NCI-H2107 treated with DMSO at 0.1 percent for 48 hours (cell line): ENCODE measurements at regions not wholly inside any gene's neighbourhood (a gene's known extent, or its start where the extent isn't known, plus 50 kb on each side); places are given as distances from the start of the nearest gene placed in this dataset.

ENCODE experiments used
- DNase-seq: peaks from one replicate; lab custom pipeline; 2025; ENCODE audit not compliant: unreplicated experiment; lab: John Stamatoyannopoulos, UW

GRCh38 chr1:213669964-213670691 is 317.6 kb upstream of the PROX1 start:
- DNase-seq, result peak; percentile 94

DNA sequence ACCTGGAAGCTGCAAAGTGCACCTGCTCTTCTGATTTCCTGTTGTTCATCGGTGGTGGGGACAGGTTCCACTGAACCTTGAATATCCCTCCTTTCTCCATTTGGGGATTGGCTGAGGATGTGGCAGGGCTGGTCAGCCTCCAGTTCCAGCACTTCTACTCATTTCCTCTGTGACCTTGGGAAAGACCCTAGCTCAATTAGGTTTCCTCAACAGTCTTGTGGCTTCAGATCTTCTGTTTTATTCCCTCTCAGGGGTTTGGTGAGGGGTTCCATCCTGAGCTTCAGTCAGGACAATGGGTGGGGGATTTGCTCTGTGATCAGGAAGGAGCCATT is 317.1 kb upstream of the PROX1 start:
- DNase-seq, result no peak

- no peak for DNase-seq
Measured at GRCh38 chr1:213675043-213675442, 312.7 kb upstream of the PROX1 start.

DNA sequence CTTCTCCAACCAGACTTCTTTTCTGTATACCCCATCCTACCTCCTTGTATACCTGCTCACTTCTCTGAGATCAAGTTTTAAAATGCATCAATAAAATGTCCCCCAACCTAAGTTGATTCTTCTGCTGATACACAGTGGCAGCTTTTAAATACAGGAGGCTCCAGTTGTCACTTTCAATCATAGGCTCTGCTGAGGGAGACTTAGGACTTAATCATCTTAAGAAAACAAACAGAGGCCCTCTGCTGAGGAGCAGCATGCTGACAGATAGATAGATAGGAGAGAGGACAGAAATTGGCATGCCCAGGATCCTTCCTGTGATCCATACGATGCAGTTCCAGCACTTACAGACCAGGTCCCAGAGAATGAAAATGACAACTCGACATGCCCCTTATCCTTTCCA is 311.0 kb upstream of the PROX1 start:
- no peak for DNase-seq

DNA sequence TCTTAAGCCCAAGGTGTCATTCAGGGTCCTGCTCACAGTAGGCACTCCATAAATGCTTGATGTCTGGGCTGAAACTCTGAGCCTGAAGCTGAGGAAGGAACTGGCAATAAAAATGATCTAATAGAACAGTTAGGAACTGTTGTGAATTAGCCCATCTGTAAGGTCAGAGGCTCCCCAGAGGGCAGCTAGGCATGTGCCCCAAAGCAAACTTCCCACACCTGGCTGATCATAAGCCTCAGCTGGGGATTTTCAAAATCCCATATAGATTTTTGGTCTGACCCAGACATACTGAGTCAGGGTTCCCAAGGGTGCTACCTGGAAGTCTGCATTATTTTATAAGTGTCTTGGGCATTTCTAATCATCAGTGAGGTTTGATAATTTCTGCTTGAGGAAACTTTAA is 309.4 kb upstream of the PROX1 start:
- DNase-seq, result no peak

- DNase-seq, result no peak
Measured at GRCh38 chr1:213678753-213679152, 309.0 kb upstream of the PROX1 start.

GRCh38 chr1:213679153-213679552 is 308.6 kb upstream of the PROX1 start:
- DNase-seq, result no peak

GRCh38 chr1:213680677-213681325 is 307.0 kb upstream of the PROX1 start:
- DNase-seq, result no peak

DNA sequence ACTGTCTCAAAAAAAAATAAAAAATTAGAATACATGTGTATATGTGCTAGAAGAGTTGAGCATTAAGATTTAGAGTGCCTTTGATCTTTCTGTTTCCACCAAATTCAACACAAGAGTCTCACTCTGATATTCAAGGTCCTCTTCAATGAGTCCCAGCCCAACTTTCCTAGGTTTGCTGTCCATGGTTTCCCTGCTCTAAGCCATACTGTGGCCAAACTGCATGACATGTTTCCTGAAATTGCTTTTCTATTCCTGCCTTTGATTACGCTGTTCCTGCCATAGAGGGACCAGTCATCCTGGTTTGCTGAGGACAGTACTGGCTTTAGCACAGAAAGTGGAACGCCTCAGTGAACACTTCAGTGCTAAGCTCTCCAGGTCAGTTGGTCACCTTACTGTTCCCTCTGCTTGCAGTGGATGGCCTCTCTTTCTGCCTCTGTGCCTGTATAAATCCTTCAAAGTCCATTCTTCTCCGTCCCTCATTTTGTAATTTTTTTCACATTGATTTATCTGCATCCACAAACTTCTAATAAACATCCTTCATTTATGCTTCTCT is 305.9 kb upstream of the PROX1 start:
- no peak for DNase-seq

- DNase-seq, result no peak
Measured at GRCh38 chr1:213683529-213683928, 304.2 kb upstream of the PROX1 start.

DNA sequence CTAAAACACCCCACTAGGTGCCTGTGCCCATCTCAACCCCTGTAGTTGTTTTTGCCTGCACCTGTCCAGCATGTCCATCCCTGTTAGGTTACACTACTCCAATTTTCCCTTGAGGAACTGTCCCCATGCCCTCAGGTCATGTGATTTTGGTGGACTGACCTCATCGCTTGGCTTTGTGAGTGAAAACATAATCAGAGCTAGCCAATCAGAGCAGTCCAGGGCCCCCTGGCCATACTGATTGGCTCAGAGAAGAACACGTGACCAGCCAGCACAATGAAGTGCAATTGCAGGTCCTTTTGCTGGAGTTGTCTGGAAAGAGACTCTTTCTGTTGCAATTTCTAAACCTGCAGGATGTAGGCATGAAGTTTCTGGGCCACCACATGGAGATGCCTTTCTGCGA is 303.3 kb upstream of the PROX1 start:
- DNase-seq, result no peak

- no peak for DNase-seq
Measured at GRCh38 chr1:213685992-213686582, 301.7 kb upstream of the PROX1 start.

GRCh38 chr1:213686983-213687382 is 300.8 kb upstream of the PROX1 start:
- DNase-seq, result no peak

GRCh38 chr1:213687832-213688231 is 299.9 kb upstream of the PROX1 start:
- no peak for DNase-seq

DNA sequence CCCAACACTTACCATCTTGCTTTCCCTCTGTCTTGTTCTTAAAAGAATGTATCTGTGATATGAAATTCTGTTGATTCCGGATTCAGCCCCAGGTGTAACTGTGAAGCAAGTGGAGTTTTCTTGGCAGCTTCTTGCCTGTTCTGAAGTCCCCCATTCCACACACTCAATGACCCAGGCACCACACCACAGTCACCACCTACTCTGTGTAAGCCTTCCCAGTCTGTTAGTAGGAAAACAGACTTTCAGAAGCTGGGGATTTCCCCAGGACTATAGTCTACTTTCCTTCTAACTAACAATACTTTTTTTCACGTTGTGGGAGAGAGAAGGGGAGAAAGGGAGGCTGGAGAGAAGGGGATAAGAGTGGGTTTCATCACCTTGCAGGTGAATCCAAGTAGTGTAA is 299.1 kb upstream of the PROX1 start:
- no peak for DNase-seq

DNA sequence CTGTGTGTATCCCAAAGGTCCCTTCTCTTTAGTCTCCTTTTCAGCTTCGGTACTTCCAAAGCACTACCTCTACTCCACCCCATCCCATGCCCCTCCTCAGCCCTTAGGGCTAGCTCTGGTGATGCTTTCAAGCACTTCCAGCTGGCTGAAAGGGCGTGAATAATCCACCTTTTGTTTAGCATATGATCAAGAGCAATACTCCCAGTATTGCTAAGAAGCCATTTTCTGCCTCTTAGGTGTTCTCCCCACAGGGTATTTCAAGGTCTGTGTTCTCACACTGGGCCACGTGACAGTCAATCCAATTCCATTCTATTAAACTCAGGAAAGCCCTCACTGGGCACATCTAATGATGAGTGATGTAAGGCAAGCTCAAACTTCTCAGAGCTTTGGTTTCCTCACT is 298.5 kb upstream of the PROX1 start:
- no peak for DNase-seq

DNA sequence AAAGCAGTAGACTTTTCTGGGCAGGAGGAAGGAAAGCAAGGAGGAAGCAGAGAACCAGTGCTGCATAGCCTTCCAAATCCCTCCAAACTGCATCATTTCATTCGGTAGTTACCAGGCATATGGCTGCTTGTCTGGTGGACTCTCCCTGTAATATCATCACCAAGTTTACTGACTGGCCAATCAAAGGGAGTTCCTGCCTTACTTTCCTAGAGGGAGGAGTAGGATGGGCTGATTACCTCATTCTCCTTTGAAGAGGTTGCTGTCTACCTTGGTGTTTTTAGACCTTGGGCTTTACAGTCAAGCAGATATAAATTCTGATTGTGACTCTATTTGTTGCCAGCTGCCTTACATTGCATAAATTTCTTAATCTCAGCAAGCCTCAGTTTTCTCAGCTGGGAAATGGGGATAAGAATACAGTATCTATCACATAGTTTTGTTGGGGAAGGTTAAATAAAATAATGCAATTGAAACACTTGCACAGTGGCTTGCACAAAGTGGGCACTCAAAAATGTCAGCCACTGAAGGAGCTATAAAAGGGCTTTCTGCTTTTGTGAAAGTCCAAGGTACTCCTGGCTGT is 297.3 kb upstream of the PROX1 start:
- no peak for DNase-seq

- no peak for DNase-seq
Measured at GRCh38 chr1:213692321-213692720, 295.5 kb upstream of the PROX1 start.

DNA sequence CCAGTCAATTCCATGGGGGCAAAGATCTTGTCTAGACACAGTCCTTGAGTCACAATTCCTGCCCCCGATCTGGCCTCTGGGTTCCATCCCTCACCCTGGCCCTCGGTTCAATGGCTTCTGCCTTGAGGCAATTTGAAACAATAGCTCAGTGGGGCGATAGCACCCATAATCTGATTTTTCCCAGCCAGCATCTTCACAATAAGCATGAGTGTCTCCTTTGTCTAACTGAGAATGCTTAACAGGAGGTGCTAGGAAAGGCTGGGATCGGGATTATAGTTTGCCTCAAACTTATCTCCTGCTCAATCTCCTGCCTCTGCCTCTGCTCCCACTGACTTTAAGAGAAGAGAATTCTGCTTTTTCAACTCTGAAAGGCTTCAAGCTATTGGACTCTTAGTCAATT is 293.9 kb upstream of the PROX1 start:
- no peak for DNase-seq

DNA sequence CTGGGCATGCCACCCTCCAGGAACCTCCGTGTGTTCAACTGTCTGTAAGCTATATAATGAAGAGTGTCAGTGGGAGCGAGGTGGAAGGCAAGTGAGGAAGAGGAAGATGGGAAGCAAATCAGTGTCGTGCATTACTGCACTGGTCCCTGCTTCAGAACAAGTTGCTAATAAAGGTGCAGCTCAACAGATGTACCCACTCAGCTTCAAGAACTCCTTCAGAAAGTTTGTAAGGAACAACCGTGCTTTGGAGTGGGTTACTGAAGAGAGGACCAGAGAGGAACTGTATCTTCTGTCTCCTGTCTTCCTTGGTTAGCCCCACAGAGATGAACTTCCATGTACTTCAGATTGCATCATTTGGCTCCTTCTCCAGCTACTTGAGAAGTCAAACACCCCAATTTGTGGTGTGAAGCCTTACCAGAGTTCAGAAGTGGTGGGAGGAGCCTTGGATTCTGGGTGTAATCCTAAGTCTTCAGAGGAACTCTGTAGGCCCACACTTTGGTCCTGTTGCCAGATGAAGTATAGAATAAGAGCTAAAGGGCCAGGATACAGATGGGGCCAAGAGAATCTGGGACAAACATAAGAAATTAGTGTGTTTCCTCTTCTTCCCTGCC is 290.5 kb upstream of the PROX1 start:
- DNase-seq, result no peak

DNA sequence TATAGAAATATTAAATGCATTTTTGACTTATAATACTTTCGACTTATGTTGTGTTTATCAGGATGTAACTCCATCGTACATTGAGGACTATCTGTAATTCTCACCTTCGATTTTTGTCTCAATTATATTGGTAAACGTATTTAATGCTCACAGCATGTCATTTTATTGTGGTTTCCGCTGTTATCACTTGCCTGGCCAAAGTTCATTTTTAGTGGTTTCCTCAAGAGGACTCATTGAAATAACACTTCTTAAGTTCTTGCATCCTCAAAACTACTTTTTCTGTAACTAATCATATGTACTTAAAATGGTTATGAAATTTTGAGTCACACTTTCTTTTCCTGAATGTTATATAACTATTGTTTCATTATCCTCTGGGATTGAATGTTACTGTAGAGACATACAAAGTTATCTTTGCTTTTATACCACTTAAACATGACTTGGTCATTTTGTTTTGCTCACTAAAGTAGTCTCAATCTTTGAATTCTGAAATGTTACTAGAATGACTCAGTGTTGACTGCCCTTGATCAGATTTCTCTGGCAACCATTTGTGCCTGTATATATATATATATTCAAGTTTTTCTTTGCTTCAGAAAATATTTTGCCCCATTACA is 289.6 kb upstream of the PROX1 start:
- DNase-seq, result no peak
